GM13976 (cell line): ENCODE measurements at regions not wholly inside any gene's neighbourhood (a gene's known extent, or its start where the extent isn't known, plus 50 kb on each side); places are given as distances from the start of the nearest gene placed in this dataset.

Experiments
- DNase-seq: peaks from one replicate; pipeline ENCODE4 v3.0.0; 2012; ENCODE audit warnings: low spot score
- CTCF ChIP-seq: IDR thresholded peaks from 2 replicates; pipeline ENCODE4 v1.5.1; 2012; ENCODE audit warnings: borderline replicate concordance, mild to moderate bottlenecking; ENCODE audit not compliant: insufficient read depth; ENCODE audit errors: extremely low read depth, missing control alignments, control extremely low read depth
- in situ Hi-C: fragments of 300-500 bp; cut with MboI; formaldehyde crosslinking; loops from one replicate; pipeline ENCODE4 v1.12.0; 2022; ENCODE audit warnings: low sequenced_read_pairs, mixed read lengths, inconsistent platforms; ENCODE audit not compliant: unreplicated experiment

GRCh38 chr13:99648066-99648665, 146.9 kb downstream of the TM9SF2 start:
- in situ Hi-C loops = loop anchor here (25.0 kb wide), 1 partner anchor 589 kb away; no protein-coding TSS in a partner anchor
- DNase-seq = no peak
- TF ChIP-seq CTCF = no peak

GRCh38 chr13:99647596-99647985, 146.3 kb downstream of the TM9SF2 start:
- no peak for DNase-seq
- no peak for TF ChIP-seq CTCF
- in situ Hi-C loops = loop anchor here (25.0 kb wide), 1 partner anchor 590 kb away; no protein-coding TSS in a partner anchor

GRCh38 chr13:99646866-99647595, 145.8 kb downstream of the TM9SF2 start:
- in situ Hi-C loops = loop anchor here (25.0 kb wide), 1 partner anchor 590 kb away; no protein-coding TSS in a partner anchor
- DNase-seq = no peak
- TF ChIP-seq CTCF = no peak

- TF ChIP-seq CTCF = no peak
- DNase-seq = no peak
- in situ Hi-C loops = loop anchor here (25.0 kb wide), 1 partner anchor 594 kb away; no protein-coding TSS in a partner anchor
Measured at GRCh38 chr13:99642841-99643240, 141.6 kb downstream of the TM9SF2 start.

GRCh38 chr13:99642006-99642405, 140.7 kb downstream of the TM9SF2 start:
- in situ Hi-C loops = loop anchor here (25.0 kb wide), 1 partner anchor 595 kb away; no protein-coding TSS in a partner anchor
- DNase-seq = no peak
- no peak for TF ChIP-seq CTCF

- TF ChIP-seq CTCF = no peak
- no peak for DNase-seq
- in situ Hi-C loops = loop anchor here (25.0 kb wide), 1 partner anchor 597 kb away; no protein-coding TSS in a partner anchor
Measured at GRCh38 chr13:99640260-99640659, 139.0 kb downstream of the TM9SF2 start.
